ENCODE measurements at regions not wholly inside any gene's neighbourhood (a gene's known extent, or its start where the extent isn't known, plus 50 kb on each side); places are given as distances from the start of the nearest gene placed in this dataset.

- Histone ChIP-seq H3K4me1 (peaks cover 5% of the 10 kb centered on the region), H3K27ac (no peak overlapping the region), H3K9me3 (no peaks in the 10 kb centered on the region), H3K36me3 (no peaks in the 10 kb centered on the region), H3K27me3 (no peaks in the 10 kb centered on the region), H3K4me3 (no peak overlapping the region)
- no peak for DNase-seq (ENCODE audit: extremely low spot score in 2 of 2)
- intact Hi-C loops (cut with DNase I): no loop called here
- TF ChIP-seq CTCF (IDR thresholded peaks at IDR 0.05): no peak
- no peak for TF ChIP-seq POLR2AphosphoS5 (IDR thresholded peaks at IDR 0.05; ENCODE audit: insufficient read depth in 1 of 2, low read depth in 1 of 2)
- no peak for TF ChIP-seq POLR2A (IDR thresholded peaks at IDR 0.05)
Measured at GRCh38 chr12:75714462-75715322, 203.3 kb upstream of the KRR1 start.

GRCh38 chr12:75713434-75713833 is 202.0 kb upstream of the KRR1 start:
- H3K27me3 ChIP-seq: no peaks in the 10 kb centered on the region
- no peak for DNase-seq (ENCODE audit: extremely low spot score in 2 of 2)
- no peaks in the 10 kb centered on the region for H3K36me3 ChIP-seq
- no peak for TF ChIP-seq POLR2A (IDR thresholded peaks at IDR 0.05)
- TF ChIP-seq CTCF (IDR thresholded peaks at IDR 0.05): no peak
- TF ChIP-seq POLR2AphosphoS5 (IDR thresholded peaks at IDR 0.05; ENCODE audit: insufficient read depth in 1 of 2, low read depth in 1 of 2): no peak
- intact Hi-C loops (cut with DNase I): no loop called here
- peaks cover 12% of the 10 kb centered on the region for H3K4me1 ChIP-seq
- no peak overlapping the region for H3K27ac ChIP-seq
- H3K9me3 ChIP-seq: no peaks in the 10 kb centered on the region
- no peak overlapping the region for H3K4me3 ChIP-seq

- H3K27ac ChIP-seq: peak overlapping the region; percentile 45
- no peaks in the 10 kb centered on the region for H3K27me3 ChIP-seq
- intact Hi-C loops (cut with DNase I): no loop called here
- H3K4me1 ChIP-seq: peaks cover 21% of the 10 kb centered on the region
- no peaks in the 10 kb centered on the region for H3K9me3 ChIP-seq
- H3K36me3 ChIP-seq: no peaks in the 10 kb centered on the region
- peak in 1 of 2 donors; percentile 58 for TF ChIP-seq POLR2AphosphoS5 (IDR thresholded peaks at IDR 0.05; ENCODE audit: insufficient read depth in 1 of 2, low read depth in 1 of 2)
- no peak for TF ChIP-seq CTCF (IDR thresholded peaks at IDR 0.05)
- H3K4me3 ChIP-seq: no peak overlapping the region
- no peak for DNase-seq (ENCODE audit: extremely low spot score in 2 of 2)
Measured at GRCh38 chr12:75712223-75712622, 200.8 kb upstream of the KRR1 start.

GRCh38 chr12:75711271-75711670 is 199.9 kb upstream of the KRR1 start:
- Histone ChIP-seq H3K27ac (peak overlapping the region; percentile 32), H3K9me3 (no peaks in the 10 kb centered on the region), H3K4me3 (no peak overlapping the region), H3K4me1 (peaks cover 27% of the 10 kb centered on the region), H3K36me3 (no peaks in the 10 kb centered on the region), H3K27me3 (no peaks in the 10 kb centered on the region)
- no peak for DNase-seq (ENCODE audit: extremely low spot score in 2 of 2)
- intact Hi-C loops (cut with DNase I): no loop called here
- no peak for TF ChIP-seq POLR2AphosphoS5 (IDR thresholded peaks at IDR 0.05; ENCODE audit: insufficient read depth in 1 of 2, low read depth in 1 of 2)
- no peak for TF ChIP-seq POLR2A (IDR thresholded peaks at IDR 0.05)
- no peak for TF ChIP-seq CTCF (IDR thresholded peaks at IDR 0.05)

- Histone ChIP-seq H3K4me1 (peaks cover 35% of the 10 kb centered on the region), H3K9me3 (no peaks in the 10 kb centered on the region), H3K36me3 (no peaks in the 10 kb centered on the region), H3K27ac (peak overlapping the region; percentile 32), H3K4me3 (no peak overlapping the region), H3K27me3 (no peaks in the 10 kb centered on the region)
- TF ChIP-seq CTCF (IDR thresholded peaks at IDR 0.05): no peak
- TF ChIP-seq POLR2AphosphoS5 (IDR thresholded peaks at IDR 0.05; ENCODE audit: insufficient read depth in 1 of 2, low read depth in 1 of 2): no peak
- no peak for TF ChIP-seq POLR2A (IDR thresholded peaks at IDR 0.05)
- intact Hi-C loops (cut with DNase I): no loop called here
- DNase-seq (ENCODE audit: extremely low spot score in 2 of 2): no peak
Measured at GRCh38 chr12:75710361-75711069, 199.1 kb upstream of the KRR1 start.

Measured in vagina (tissue), 2 donors.